GM08714 (cell line): ENCODE measurements at regions not wholly inside any gene's neighbourhood (a gene's known extent, or its start where the extent isn't known, plus 50 kb on each side); places are given as distances from the start of the nearest gene placed in this dataset.

Source experiments
- H3K4me3 ChIP-seq: fragments of 200-500 bp; sonication (Bioruptor generic); 2 replicates; pipeline ENCODE4 v1.5.1; 2014; ENCODE audit warnings: mild to moderate bottlenecking, low read length, inconsistent platforms
- ZNF274 ChIP-seq: IDR thresholded peaks from 2 replicates; pipeline ENCODE4 v1.6.1; 2012; ENCODE audit warnings: mild to moderate bottlenecking, low read depth, low read length

GRCh38 chr12:16920451-16920850 is 314.5 kb upstream of the LMO3 start:
- H3K4me3 ChIP-seq = no peak overlapping the region
- TF ChIP-seq ZNF274 = no peak

GRCh38 chr12:16919551-16919950 is 313.6 kb upstream of the LMO3 start:
- H3K4me3 ChIP-seq = no peak overlapping the region
- TF ChIP-seq ZNF274 = no peak

- no peak overlapping the region for H3K4me3 ChIP-seq
- TF ChIP-seq ZNF274 = no peak
These were observed 308.9 kb upstream of the LMO3 start for GRCh38 chr12:16914853-16915252.

- TF ChIP-seq ZNF274 = no peak
- no peak overlapping the region for H3K4me3 ChIP-seq
These were observed 308.0 kb upstream of the LMO3 start for GRCh38 chr12:16913832-16914490.

- no peak for TF ChIP-seq ZNF274
- H3K4me3 ChIP-seq = no peak overlapping the region
These were observed 296.0 kb upstream of the LMO3 start for GRCh38 chr12:16901946-16902345.

GRCh38 chr12:16893426-16893825 is 287.5 kb upstream of the LMO3 start:
- H3K4me3 ChIP-seq = no peak overlapping the region
- TF ChIP-seq ZNF274 = no peak

- H3K4me3 ChIP-seq = no peak overlapping the region
- TF ChIP-seq ZNF274 = no peak
These were observed 285.7 kb upstream of the LMO3 start for GRCh38 chr12:16891673-16892072.

- no peak overlapping the region for H3K4me3 ChIP-seq
- no peak for TF ChIP-seq ZNF274
These were observed 278.9 kb upstream of the LMO3 start for GRCh38 chr12:16884819-16885218.

GRCh38 chr12:16884056-16884455 is 278.1 kb upstream of the LMO3 start:
- TF ChIP-seq ZNF274 = no peak
- H3K4me3 ChIP-seq = no peak overlapping the region

GRCh38 chr12:16881986-16882570 is 276.1 kb upstream of the LMO3 start:
- no peak for TF ChIP-seq ZNF274
- no peak overlapping the region for H3K4me3 ChIP-seq

- no peak for TF ChIP-seq ZNF274
- no peak overlapping the region for H3K4me3 ChIP-seq
These were observed 274.9 kb upstream of the LMO3 start for GRCh38 chr12:16880864-16881285.

GRCh38 chr12:16870845-16871244 is 264.9 kb upstream of the LMO3 start:
- no peak for TF ChIP-seq ZNF274

GRCh38 chr12:16863742-16864141 is 257.8 kb upstream of the LMO3 start:
- H3K4me3 ChIP-seq = no peak overlapping the region
- TF ChIP-seq ZNF274 = no peak

More at GRCh38 chr12:16870845-16871244, 264.9 kb upstream of the LMO3 start:
- no peak overlapping the region for H3K4me3 ChIP-seq

- H3K4me3 ChIP-seq = no peak overlapping the region
- TF ChIP-seq ZNF274 = no peak
These were observed 251.5 kb upstream of the LMO3 start for GRCh38 chr12:16857456-16857923.

- TF ChIP-seq ZNF274 = no peak
- H3K4me3 ChIP-seq = no peak overlapping the region
These were observed 248.5 kb upstream of the LMO3 start for GRCh38 chr12:16854465-16854864.

- no peak overlapping the region for H3K4me3 ChIP-seq
- no peak for TF ChIP-seq ZNF274
These were observed 243.5 kb upstream of the LMO3 start for GRCh38 chr12:16849473-16849872.

GRCh38 chr12:16844875-16845274 is 238.9 kb upstream of the LMO3 start:
- no peak overlapping the region for H3K4me3 ChIP-seq
- TF ChIP-seq ZNF274 = no peak
